IPS-18a (cell line): ENCODE measurements at regions not wholly inside any gene's neighbourhood (a gene's known extent, or its start where the extent isn't known, plus 50 kb on each side); places are given as distances from the start of the nearest gene placed in this dataset.

Source experiments
- H3K27ac ChIP-seq: one replicate; pipeline ENCODE4 v1.5.1; 2013; ENCODE audit warnings: low read length
- H3K27me3 ChIP-seq: one replicate; pipeline ENCODE4 v1.6.1; 2013; ENCODE audit warnings: mild to moderate bottlenecking, low read length; ENCODE audit not compliant: control insufficient read depth, insufficient read depth
- H3K36me3 ChIP-seq: one replicate; pipeline ENCODE4 v1.6.1; 2013; ENCODE audit warnings: low read depth, low read length; ENCODE audit not compliant: control insufficient read depth
- H3K4me1 ChIP-seq: one replicate; pipeline ENCODE4 v1.6.1; 2013; ENCODE audit warnings: low read depth, low read length; ENCODE audit not compliant: control insufficient read depth
- H3K4me3 ChIP-seq: one replicate; pipeline ENCODE4 v1.5.1; 2013; ENCODE audit warnings: low read length
- H3K9ac ChIP-seq: one replicate; pipeline ENCODE4 v1.6.1; 2013; ENCODE audit warnings: mild to moderate bottlenecking, low read length, moderate library complexity
- H3K9me3 ChIP-seq: one replicate; pipeline ENCODE4 v1.6.1; 2013; ENCODE audit warnings: low read depth, low read length; ENCODE audit not compliant: control insufficient read depth

DNA sequence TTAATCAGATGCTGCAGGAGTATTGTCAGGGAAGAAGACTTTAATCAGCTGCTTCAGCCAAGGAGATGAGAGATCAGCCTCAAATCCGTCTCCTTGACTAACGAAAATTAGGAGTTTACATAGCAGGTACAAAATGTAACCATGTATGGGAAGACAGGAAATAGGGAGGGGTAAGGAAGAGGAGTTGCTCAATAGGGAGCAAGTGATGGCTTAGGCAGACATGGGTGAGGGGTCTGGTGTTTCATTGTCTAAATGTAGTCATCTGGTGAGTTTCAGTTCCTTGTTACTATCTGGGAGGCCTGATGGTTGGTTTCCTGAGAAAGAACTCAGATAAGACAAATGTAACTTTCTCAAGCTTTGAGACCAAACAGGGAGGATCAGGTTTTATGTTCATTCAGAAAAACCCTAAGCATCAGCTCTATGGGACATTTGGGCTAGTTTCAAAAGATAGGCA, 217.3 kb upstream of the SULF2 start:
- Histone ChIP-seq H3K9ac (no peak overlapping the region), H3K4me1 (peaks cover 11% of the 10 kb centered on the region), H3K27ac (no peak overlapping the region), H3K27me3 (no peaks in the 10 kb centered on the region), H3K4me3 (no peak overlapping the region), H3K9me3 (no peaks in the 10 kb centered on the region), H3K36me3 (no peaks in the 10 kb centered on the region)

DNA sequence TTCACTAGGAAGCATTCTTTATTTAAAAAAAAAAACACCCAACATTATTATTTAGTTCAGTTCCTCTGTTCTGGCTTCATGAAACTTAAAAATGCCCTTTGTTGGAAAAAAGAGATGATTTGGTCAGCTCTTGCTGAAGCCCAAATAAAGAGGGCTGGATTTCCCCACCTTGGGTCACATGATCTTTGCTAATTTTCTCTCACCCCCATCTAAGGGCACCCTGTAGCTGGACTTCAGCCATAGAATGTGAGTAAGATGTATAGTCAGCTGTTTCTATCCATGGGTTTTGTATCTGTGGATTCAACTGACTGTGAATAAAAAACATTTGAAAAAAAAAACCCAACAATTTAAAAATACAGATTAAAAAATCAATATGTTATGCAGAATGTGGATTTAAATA, 213.9 kb upstream of the SULF2 start:
- Histone ChIP-seq H3K27me3 (no peaks in the 10 kb centered on the region), H3K9ac (no peak overlapping the region), H3K4me3 (no peak overlapping the region), H3K36me3 (no peaks in the 10 kb centered on the region), H3K9me3 (no peaks in the 10 kb centered on the region), H3K27ac (no peak overlapping the region), H3K4me1 (peaks cover 27% of the 10 kb centered on the region)

DNA sequence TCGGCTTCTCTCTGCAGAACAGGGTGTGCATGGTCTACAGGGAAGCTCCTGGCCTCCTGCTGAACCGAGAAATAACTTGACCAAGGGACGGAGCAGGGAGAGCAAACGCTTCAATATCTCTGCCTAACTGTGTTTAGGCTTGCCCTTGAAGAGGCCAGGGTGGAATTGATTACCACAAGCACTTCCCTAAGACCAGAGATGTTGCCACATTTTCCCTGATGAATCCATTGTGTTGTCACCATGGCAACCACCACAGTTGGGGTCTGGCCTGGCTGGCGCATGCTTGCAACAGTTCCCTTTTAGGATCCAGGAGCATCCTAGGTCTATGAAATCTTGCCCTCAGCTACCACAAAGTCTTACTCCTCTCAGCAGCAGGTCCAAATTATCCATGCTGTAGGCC, 213.5 kb upstream of the SULF2 start:
- Histone ChIP-seq H3K4me3 (no peak overlapping the region), H3K9ac (no peak overlapping the region), H3K27me3 (no peaks in the 10 kb centered on the region), H3K4me1 (peaks cover 27% of the 10 kb centered on the region), H3K27ac (no peak overlapping the region), H3K9me3 (no peaks in the 10 kb centered on the region), H3K36me3 (no peaks in the 10 kb centered on the region)

DNA sequence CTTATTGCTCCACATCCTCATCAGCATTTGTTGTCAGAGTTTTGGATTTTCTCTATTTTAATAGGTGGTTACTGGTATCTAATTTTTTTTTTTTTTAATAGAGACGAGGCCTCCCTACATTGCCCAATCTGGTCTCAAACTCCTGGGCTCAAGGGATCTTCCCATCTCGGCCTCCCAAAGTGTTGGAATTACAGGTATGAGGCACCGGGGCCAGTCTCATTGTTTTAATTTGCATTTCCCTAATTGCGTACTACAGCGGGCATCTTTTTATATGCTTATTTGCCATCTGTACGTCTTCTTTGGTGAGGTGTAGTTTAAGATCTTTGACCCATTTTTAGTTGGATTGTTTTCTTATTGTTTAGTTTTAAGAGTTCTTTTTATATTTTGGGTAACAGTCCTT, 210.4 kb upstream of the SULF2 start:
- Histone ChIP-seq H3K36me3 (no peaks in the 10 kb centered on the region), H3K4me1 (peaks cover 36% of the 10 kb centered on the region), H3K9me3 (peaks cover 7% of the 10 kb centered on the region), H3K27me3 (no peaks in the 10 kb centered on the region), H3K4me3 (peak overlapping the region; percentile 11), H3K9ac (no peak overlapping the region), H3K27ac (no peak overlapping the region)

DNA sequence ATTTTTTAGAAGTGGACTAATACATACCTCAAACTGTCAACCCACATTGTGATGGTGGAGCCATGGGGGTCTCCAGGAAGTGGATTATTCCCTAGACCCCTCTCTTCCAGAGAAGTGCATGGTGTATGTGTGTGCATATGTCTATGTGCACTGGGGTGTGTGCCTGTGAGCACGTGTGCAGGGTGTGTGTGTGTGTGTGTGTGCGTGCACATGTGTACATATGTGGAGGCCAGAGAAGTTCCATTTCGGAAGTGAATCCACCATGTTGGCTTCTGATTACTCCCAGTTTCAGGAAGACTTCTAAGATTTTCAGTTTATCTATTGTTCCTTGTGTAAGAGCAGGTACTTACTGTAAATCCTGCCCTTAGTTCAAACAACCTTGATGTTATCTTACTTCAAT, 208.5 kb upstream of the SULF2 start:
- H3K4me3 ChIP-seq = no peak overlapping the region
- H3K27ac ChIP-seq = no peak overlapping the region
- peaks cover 7% of the 10 kb centered on the region for H3K9me3 ChIP-seq
- no peaks in the 10 kb centered on the region for H3K27me3 ChIP-seq
- no peaks in the 10 kb centered on the region for H3K36me3 ChIP-seq
- H3K4me1 ChIP-seq = peaks cover 32% of the 10 kb centered on the region
- H3K9ac ChIP-seq = no peak overlapping the region

DNA sequence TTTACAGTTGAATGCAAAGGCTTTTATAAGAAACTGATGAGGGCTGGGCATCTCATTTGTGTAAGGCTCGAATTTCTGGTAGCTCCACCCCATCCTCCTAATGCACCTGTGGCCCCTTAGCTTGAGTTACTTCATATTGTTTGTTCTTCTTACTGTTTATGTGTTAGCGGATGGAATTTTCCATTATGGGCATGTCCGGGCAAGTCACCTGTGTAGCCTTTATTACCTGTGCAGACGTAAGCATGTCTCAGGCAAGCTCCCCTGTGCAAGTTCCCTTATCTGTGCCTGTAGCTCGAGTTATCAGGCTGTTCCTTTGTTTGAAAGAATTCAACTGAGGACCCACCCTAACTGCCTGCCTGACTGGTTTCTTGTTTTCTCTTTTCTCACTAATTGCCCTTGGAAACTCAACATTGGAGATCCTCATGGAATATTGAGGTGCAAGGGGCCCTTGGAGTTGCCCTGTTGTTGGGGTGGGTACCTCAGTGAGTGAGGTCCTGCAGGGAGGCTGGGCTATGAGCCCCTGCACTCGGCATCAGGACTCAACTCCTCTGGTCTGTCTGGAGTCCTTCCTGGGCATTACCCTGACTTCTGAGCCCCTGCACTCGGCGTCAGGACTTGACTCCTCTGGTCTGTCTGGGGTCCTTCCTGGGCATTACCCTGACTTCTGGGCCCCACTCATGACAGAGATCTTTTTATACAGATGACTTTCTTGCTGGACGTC, 207.9 kb upstream of the SULF2 start:
- no peak overlapping the region for H3K4me3 ChIP-seq
- no peak overlapping the region for H3K27ac ChIP-seq
- H3K36me3 ChIP-seq = no peaks in the 10 kb centered on the region
- H3K9me3 ChIP-seq = peaks cover 7% of the 10 kb centered on the region
- peaks cover 28% of the 10 kb centered on the region for H3K4me1 ChIP-seq
- no peak overlapping the region for H3K9ac ChIP-seq
- no peaks in the 10 kb centered on the region for H3K27me3 ChIP-seq

DNA sequence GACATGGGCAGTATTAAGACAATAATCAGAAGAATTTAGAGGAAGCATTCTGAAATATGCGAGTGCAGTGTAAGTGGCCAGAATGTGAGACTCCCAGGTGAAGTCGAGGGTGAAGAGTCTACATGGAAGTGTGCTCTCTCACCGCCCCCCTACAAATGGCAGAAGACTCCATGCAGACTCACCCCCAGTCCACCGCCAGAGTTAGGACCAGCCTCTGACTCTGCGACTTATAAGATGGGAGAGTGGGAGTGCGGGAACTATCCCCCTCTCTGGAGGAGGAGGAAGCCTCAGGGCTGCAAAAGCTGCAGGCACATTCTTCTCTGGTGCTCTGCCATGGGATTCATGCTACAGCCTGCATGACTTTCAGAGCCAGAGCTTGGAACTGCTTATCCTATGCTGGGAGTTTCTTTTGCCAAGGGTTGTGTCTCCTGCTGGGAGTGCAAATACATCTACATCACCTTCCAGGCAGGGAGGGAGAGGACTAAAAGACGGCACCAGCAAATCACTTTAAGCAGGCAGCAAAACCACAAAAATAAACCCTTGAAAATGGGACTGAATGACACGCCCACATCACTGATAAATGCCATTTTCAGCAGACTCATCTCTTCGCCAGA, 206.7 kb upstream of the SULF2 start:
- Histone ChIP-seq H3K27ac (no peak overlapping the region), H3K9ac (no peak overlapping the region), H3K4me3 (no peak overlapping the region), H3K36me3 (no peaks in the 10 kb centered on the region), H3K9me3 (peaks cover 7% of the 10 kb centered on the region), H3K27me3 (no peaks in the 10 kb centered on the region), H3K4me1 (peaks cover 28% of the 10 kb centered on the region)

DNA sequence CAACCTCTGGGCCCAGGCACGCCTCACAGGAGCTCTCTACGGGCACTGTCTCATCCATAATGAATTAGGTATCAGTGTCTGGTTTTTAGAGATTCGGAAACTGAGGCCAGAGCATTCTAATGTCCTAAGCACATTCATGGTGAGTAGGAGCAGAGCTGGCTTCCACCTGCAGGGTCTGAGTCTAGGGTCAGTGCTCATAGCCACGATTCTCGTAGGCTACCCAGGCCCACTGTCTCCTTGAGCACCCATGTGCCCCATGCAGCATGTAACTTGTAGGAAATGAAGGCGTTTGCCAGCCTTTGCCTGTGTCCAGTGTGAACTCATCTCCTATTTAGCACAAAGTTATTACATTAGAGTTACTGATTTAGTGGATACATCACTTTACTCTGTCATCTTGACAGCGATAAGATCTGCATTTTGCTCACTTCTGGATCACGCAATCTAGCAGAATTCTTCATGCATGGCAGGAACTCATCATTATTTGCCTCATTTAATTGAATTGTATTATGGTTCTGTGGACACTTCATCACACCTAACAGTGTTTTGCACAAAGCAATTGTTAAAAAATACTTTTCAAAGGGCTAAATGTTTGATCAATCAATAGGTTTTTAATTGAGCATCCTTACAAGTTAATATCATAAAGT, 205.3 kb upstream of the SULF2 start:
- Histone ChIP-seq H3K9me3 (peaks cover 7% of the 10 kb centered on the region), H3K27me3 (no peaks in the 10 kb centered on the region), H3K4me1 (peaks cover 21% of the 10 kb centered on the region)

DNA sequence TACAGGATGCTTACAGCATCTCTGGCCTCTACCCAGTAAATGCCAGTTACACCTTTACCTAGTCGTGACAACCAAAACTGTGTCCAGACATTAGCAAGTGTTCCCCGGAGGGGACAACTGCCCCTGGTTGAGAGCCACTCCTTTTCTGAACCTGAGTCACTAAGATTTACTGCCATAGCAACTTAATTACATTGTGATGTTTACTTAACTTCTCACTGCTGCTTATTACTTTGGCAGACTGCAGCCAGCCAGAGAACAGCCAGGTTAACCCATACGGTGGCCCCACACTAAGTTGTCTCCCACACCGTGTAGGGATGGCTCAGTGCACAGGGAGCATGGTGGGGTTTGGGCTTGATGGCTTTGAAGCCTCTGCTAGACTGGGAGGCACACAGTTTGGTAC, 204.7 kb upstream of the SULF2 start:
- no peaks in the 10 kb centered on the region for H3K27me3 ChIP-seq
- H3K36me3 ChIP-seq = no peaks in the 10 kb centered on the region
- no peak overlapping the region for H3K27ac ChIP-seq
- peaks cover 14% of the 10 kb centered on the region for H3K4me1 ChIP-seq
- H3K4me3 ChIP-seq = no peak overlapping the region
- H3K9ac ChIP-seq = no peak overlapping the region
- H3K9me3 ChIP-seq = peaks cover 7% of the 10 kb centered on the region

More for the DNA sequence above, 205.3 kb upstream of the SULF2 start:
- H3K36me3 ChIP-seq = no peaks in the 10 kb centered on the region
- no peak overlapping the region for H3K4me3 ChIP-seq
- H3K9ac ChIP-seq = no peak overlapping the region
- no peak overlapping the region for H3K27ac ChIP-seq

DNA sequence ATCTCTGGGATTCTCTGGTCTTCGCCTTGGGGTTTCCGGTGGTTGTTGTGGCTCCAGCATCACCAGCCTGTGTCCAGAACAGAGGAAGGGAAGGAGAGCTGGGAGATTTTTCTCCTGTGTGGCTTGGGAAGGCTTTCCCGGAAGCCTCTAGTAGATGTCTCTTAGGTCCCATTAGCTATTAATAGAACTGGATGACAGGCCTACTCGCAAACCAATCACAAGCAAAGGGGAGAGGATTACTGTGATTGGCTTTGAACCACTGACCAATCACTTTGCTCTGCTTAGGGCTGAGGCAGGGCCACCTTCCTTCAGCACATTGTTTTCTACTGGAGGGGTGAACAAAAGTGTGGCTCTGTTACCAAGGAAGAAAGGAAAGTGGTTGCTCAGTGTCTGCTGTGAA, 203.4 kb upstream of the SULF2 start:
- Histone ChIP-seq H3K9ac (no peak overlapping the region), H3K27ac (no peak overlapping the region), H3K4me1 (peaks cover 12% of the 10 kb centered on the region), H3K9me3 (peaks cover 7% of the 10 kb centered on the region), H3K4me3 (no peak overlapping the region), H3K27me3 (no peaks in the 10 kb centered on the region), H3K36me3 (no peaks in the 10 kb centered on the region)

DNA sequence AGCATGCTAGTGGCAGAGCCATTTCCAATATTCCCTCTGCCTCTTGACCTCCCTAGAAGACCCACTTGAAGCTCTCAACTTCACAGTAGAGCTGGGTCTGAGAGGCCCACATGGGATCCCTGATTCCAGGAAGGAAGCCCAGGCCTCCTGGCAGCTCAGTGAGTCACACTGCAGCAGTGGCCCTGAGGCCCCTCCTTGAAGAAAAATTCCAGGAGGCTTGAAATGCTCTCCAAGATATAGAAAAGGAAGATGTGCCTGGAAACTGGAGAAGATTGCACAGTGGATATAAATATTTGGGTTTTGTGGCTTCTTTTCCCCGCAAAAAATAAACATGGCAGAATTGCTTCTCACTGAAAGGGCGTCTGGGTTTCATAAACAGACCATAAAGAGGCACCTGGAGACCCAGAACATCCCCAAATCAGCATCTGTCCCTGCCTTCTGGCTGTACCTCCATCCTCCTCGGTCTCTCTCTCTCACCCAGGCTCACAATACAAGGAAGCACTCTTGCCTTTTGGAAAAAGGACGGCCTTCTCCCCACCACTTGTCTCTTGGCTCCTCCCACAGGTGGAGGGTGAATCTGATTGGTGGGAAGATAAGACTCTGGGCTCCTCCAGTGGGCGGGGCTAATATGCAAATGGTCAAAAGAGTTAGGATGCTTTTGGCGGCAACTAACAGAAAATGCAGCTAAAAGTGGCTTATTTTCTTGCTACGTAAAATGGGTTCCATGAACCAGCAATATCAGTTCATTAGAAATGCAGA, 200.0 kb upstream of the SULF2 start:
- H3K36me3 ChIP-seq = no peaks in the 10 kb centered on the region
- no peak overlapping the region for H3K27ac ChIP-seq
- H3K9ac ChIP-seq = no peak overlapping the region
- no peak overlapping the region for H3K4me3 ChIP-seq
- H3K4me1 ChIP-seq = no peaks in the 10 kb centered on the region
- H3K9me3 ChIP-seq = no peaks in the 10 kb centered on the region
- H3K27me3 ChIP-seq = no peaks in the 10 kb centered on the region
